SK-N-SH (cell line): ENCODE measurements at regions not wholly inside any gene's neighbourhood (a gene's known extent, or its start where the extent isn't known, plus 50 kb on each side); places are given as distances from the start of the nearest gene placed in this dataset.

Source experiments
- CTCF ChIA-PET: fragments of 300-600, 350-600 bp; formaldehyde crosslinking; extraction: SDS; loops from one replicate; lab custom pipeline; 2021; lab: Yijun Ruan, JAX
- POLR2A ChIA-PET: fragments of 350-600 bp; sonication (Branson Sonifier 250); formaldehyde crosslinking; extraction: SDS; loops from one replicate; lab custom pipeline; 2020; ENCODE audit warnings: antibody characterized with exemption, inconsistent platforms; lab: Yijun Ruan, JAX
- DNase-seq: peaks from one replicate; pipeline ENCODE4 v3.0.0; 2012
- H2AFZ ChIP-seq: fragments of 200-600 bp; sonication (generic); 2 replicates; pipeline ENCODE4 v1.8.1; 2016; ENCODE audit warnings: antibody characterized with exemption, mild to moderate bottlenecking, low read depth
- H3F3A ChIP-seq: fragments of 200-600 bp; sonication (generic); replicated peaks from 2 replicates; pipeline ENCODE3; 2016; ENCODE audit warnings: antibody characterized with exemption, mild to moderate bottlenecking; ENCODE audit not compliant: insufficient read depth
- H3K27ac ChIP-seq, 2 experiments: fragments of 200-500 bp in 1 of 2; fragments of 200-600 bp in 1 of 2; sonication (Bioruptor generic) in 1 of 2; sonication (generic), shearing (Covaris generic) in 1 of 2; 2 replicates each; pipeline versions ENCODE4 v1.5.1 to v1.6.1; 2014 to 2016; ENCODE audit warnings: low read depth in 2 of 2, inconsistent platforms in 1 of 2, low read length in 1 of 2, mild to moderate bottlenecking in 1 of 2, mixed read lengths in 1 of 2
- H3K27me3 ChIP-seq: fragments of 200-600 bp; sonication (generic), shearing (Covaris generic); 2 replicates; pipeline ENCODE4 v1.6.1; 2016; ENCODE audit warnings: mixed run types; ENCODE audit not compliant: insufficient read depth
- H3K36me3 ChIP-seq, 2 experiments: fragments of 200-500 bp in 1 of 2; fragments of 200-600 bp in 1 of 2; sonication (Bioruptor generic) in 1 of 2; sonication (generic) in 1 of 2; replicated peaks in 1 of 2; 2 replicates each; pipeline versions ENCODE3 to v1.5.1; 2014 to 2016; ENCODE audit warnings: low read length in 1 of 2, mild to moderate bottlenecking in 1 of 2; ENCODE audit not compliant: insufficient read depth in 2 of 2, control insufficient read depth in 1 of 2
- H3K4me1 ChIP-seq, 2 experiments: fragments of 200-500 bp in 1 of 2; fragments of 200-600 bp in 1 of 2; sonication (Bioruptor generic) in 1 of 2; sonication (generic), shearing (Covaris generic) in 1 of 2; 2 replicates each; pipeline versions ENCODE4 v1.5.1 to v1.6.1; 2014 to 2016; ENCODE audit warnings: low read depth in 1 of 2, low read length in 1 of 2, mixed run types in 1 of 2; ENCODE audit not compliant: insufficient read depth in 2 of 2, control insufficient read depth in 1 of 2
- H3K4me2 ChIP-seq: fragments of 200-600 bp; sonication (generic), shearing (Covaris generic); 2 replicates; pipeline ENCODE4 v1.6.1; 2017; ENCODE audit warnings: mixed run types
- H3K4me3 ChIP-seq, 2 experiments: fragments of 200-500 bp in 1 of 2; fragments of 200-600 bp in 1 of 2; sonication (Bioruptor generic) in 1 of 2; sonication (generic), shearing (Covaris generic) in 1 of 2; 2 replicates each; pipeline versions ENCODE4 v1.5.1 to v1.8.1; 2014 to 2016; ENCODE audit warnings: low read depth in 2 of 2, inconsistent platforms in 1 of 2, low read length in 1 of 2, mild to moderate bottlenecking in 1 of 2, mixed read lengths in 1 of 2, moderate library complexity in 1 of 2
- H3K79me2 ChIP-seq: fragments of 200-600 bp; sonication (generic); 2 replicates; pipeline ENCODE4 v1.8.1; 2017; ENCODE audit warnings: mild to moderate bottlenecking; ENCODE audit not compliant: insufficient read depth
- H3K9ac ChIP-seq: fragments of 200-600 bp; sonication (generic); 2 replicates; pipeline ENCODE4 v1.6.1; 2017; ENCODE audit warnings: mixed run types
- H3K9me2 ChIP-seq: fragments of 200-600 bp; sonication (generic); 2 replicates; pipeline ENCODE4 v1.6.1; 2017; ENCODE audit warnings: mixed run types
- H3K9me3 ChIP-seq: fragments of 200-600 bp; sonication (generic); 2 replicates; pipeline ENCODE4 v1.6.1; 2017; ENCODE audit warnings: mixed run types, mild to moderate bottlenecking, moderate library complexity
- H4K20me1 ChIP-seq: fragments of 200-600 bp; sonication (generic); 2 replicates; pipeline ENCODE4 v1.6.1; 2017; ENCODE audit warnings: mild to moderate bottlenecking, mixed run types; ENCODE audit not compliant: insufficient read depth
- ELF1 ChIP-seq: IDR thresholded peaks from 2 replicates; pipeline ENCODE4 v1.4.0; 2012
- EZH2phosphoT487 ChIP-seq: fragments of 200-600 bp; sonication (generic); IDR thresholded peaks from 2 replicates; pipeline ENCODE4 v1.6.1; 2017; ENCODE audit warnings: low read depth, mixed run types, mild to moderate bottlenecking, antibody characterized with exemption, moderate library complexity, borderline replicate concordance
- FOSL2 ChIP-seq: IDR thresholded peaks from 2 replicates; pipeline ENCODE4 v1.4.0; 2012; ENCODE audit warnings: low read depth, mild to moderate bottlenecking, moderate library complexity, borderline replicate concordance
- FOXM1 ChIP-seq: IDR thresholded peaks from 2 replicates; pipeline ENCODE4 v1.4.0; 2012; ENCODE audit warnings: low read depth, mild to moderate bottlenecking
- GATA2 ChIP-seq: sonication (generic); formaldehyde crosslinking; IDR thresholded peaks from 2 replicates; pipeline ENCODE4 v1.5.0; 2020; ENCODE audit warnings: mild to moderate bottlenecking, missing genetic modification reagents
- MAX ChIP-seq: IDR thresholded peaks from 2 replicates; pipeline ENCODE4 v1.4.0; 2012; ENCODE audit warnings: low read depth
- MXI1 ChIP-seq: IDR thresholded peaks from 2 replicates; pipeline ENCODE4 v1.6.1; 2012; ENCODE audit warnings: mild to moderate bottlenecking, low read depth, low read length, improper control_type of control experiment
- PBX3 ChIP-seq: IDR thresholded peaks from 2 replicates; pipeline ENCODE4; 2012
- POLR2AphosphoS5 ChIP-seq: IDR thresholded peaks from 2 replicates; pipeline ENCODE4 v1.6.1; 2012; ENCODE audit warnings: low read depth, low read length
- RCOR1 ChIP-seq: fragments of 150-350 bp; IDR thresholded peaks from 2 replicates; pipeline ENCODE4 v1.6.1; 2017; ENCODE audit warnings: antibody characterized with exemption, low read length
- REST ChIP-seq: IDR thresholded peaks from 2 replicates; pipeline ENCODE4 v1.6.1; 2012; ENCODE audit warnings: mild to moderate bottlenecking, low read depth, low read length, moderate library complexity
- TEAD4 ChIP-seq: IDR thresholded peaks from 2 replicates; pipeline ENCODE4 v1.4.0; 2012; ENCODE audit warnings: mild to moderate bottlenecking, borderline replicate concordance; ENCODE audit not compliant: insufficient read depth
- USF1 ChIP-seq: IDR thresholded peaks from 2 replicates; pipeline ENCODE4 v1.4.0; 2012; ENCODE audit warnings: low read depth, borderline replicate concordance
- USF2 ChIP-seq: fragments of 150-350 bp; IDR thresholded peaks from 2 replicates; pipeline ENCODE4 v1.6.1; 2017; ENCODE audit warnings: antibody characterized with exemption, low read length, low read depth, borderline replicate concordance
- ZBTB33 ChIP-seq: IDR thresholded peaks from 2 replicates; pipeline ENCODE4 v1.4.0; 2012; ENCODE audit warnings: low read depth, borderline replicate concordance
- WGBS: methylation state at CpG from one replicate; pipeline ENCODE4 v1.1.6; 2017; ENCODE audit warnings: low lambda C conversion rate; 5-methylcytosine and 5-hydroxymethylcytosine counted together

- Histone ChIP-seq H3K79me2 (no peaks in the 10 kb centered on the region), H2AFZ (no peak overlapping the region), H3K4me2 (no peak overlapping the region), H3K4me3 (no peak overlapping the region), H3F3A (peaks cover 8% of the 10 kb centered on the region), H3K4me1 (peaks cover 0 to 12% of the 10 kb centered on the region in 2 experiments; a peak in 2 of 4 replicates), H3K9me3 (no peaks in the 10 kb centered on the region), H3K36me3 (no peaks in the 10 kb centered on the region), H3K9me2 (no peaks in the 10 kb centered on the region), H4K20me1 (no peaks in the 10 kb centered on the region), H3K9ac (no peak overlapping the region), H3K27ac (no peak overlapping the region), H3K27me3 (no peaks in the 10 kb centered on the region; the same call in 1 of the 2 replicates)
- no peak for TF ChIP-seq RCOR1
- TF ChIP-seq PBX3, result no peak
- TF ChIP-seq EZH2phosphoT487, result no peak
- no peak for TF ChIP-seq MAX
- no peak for TF ChIP-seq GATA2 (CRISPR knock-in tag)
- TF ChIP-seq USF1, result no peak
- TF ChIP-seq FOXM1, result no peak
- TF ChIP-seq ZBTB33, result no peak
- TF ChIP-seq USF2, result no peak
- DNase-seq, result no peak
- POLR2A ChIA-PET, result no interaction called here
- 12% methylated on average over 4 of the region's 4 CpGs for WGBS
- CTCF ChIA-PET, result no interaction called here
Observed at GRCh38 chr9:21683484-21684175, 118.8 kb upstream of the MTAP start.

GRCh38 chr9:21684231-21684630 lies 118.2 kb upstream of the MTAP start:
- Histone ChIP-seq H3K9me3 (no peaks in the 10 kb centered on the region), H3K9ac (no peak overlapping the region), H4K20me1 (no peaks in the 10 kb centered on the region), H3K36me3 (no peaks in the 10 kb centered on the region), H3K4me1 (peaks cover 0 to 12% of the 10 kb centered on the region in 2 experiments; a peak in 2 of 4 replicates), H3F3A (peaks cover 8% of the 10 kb centered on the region), H3K4me3 (no peak overlapping the region), H3K79me2 (no peaks in the 10 kb centered on the region), H3K27me3 (no peaks in the 10 kb centered on the region; the same call in 1 of the 2 replicates), H3K4me2 (no peak overlapping the region), H3K9me2 (no peaks in the 10 kb centered on the region), H3K27ac (no peak overlapping the region), H2AFZ (no peak overlapping the region)
- CTCF ChIA-PET, result interaction anchor here (1.1 kb wide), 1 partner anchor 11 kb away, joined by 4 read pairs; no protein-coding TSS in a partner anchor
- DNase-seq, result no peak
- WGBS, result 37% methylated on average over 2 of the region's 2 CpGs
- POLR2A ChIA-PET, result no interaction called here
- no peak for TF ChIP-seq MXI1
- no peak for TF ChIP-seq MAX
- TF ChIP-seq PBX3, result no peak
- no peak for TF ChIP-seq FOSL2
- TF ChIP-seq REST, result no peak
- TF ChIP-seq TEAD4, result no peak
- no peak for TF ChIP-seq POLR2AphosphoS5
- no peak for TF ChIP-seq ELF1
- TF ChIP-seq EZH2phosphoT487, result no peak
